GM12878 (cell line): ENCODE measurements at regions not wholly inside any gene's neighbourhood (a gene's known extent, or its start where the extent isn't known, plus 50 kb on each side); places are given as distances from the start of the nearest gene placed in this dataset.

Experiments
- ATAC-seq: fragments of 200-7000 bp; cut with Tn5 transposase; 3 replicates; pipeline ENCODE4 v1.9.1; 2020; ENCODE audit warnings: mild to moderate bottlenecking, moderate library complexity
- BruUV-seq: library from RNA; stranded (reverse); fragments of 400-500 nt; replicated peaks from 2 replicates; lab custom pipeline; 2021; lab: Mats Ljungman, UMichigan
- CTCF ChIA-PET: fragments of 300-600 bp; sonication (Branson Sonifier 250); formaldehyde crosslinking; extraction: SDS; loops from one replicate; lab custom pipeline; 2021; ENCODE audit warnings: inconsistent platforms; lab: Yijun Ruan, JAX
- POLR2A ChIA-PET: fragments of 350-600 bp; formaldehyde crosslinking; extraction: SDS; loops from one replicate; lab custom pipeline; 2021; ENCODE audit warnings: inconsistent platforms; lab: Charles Lee
- RAD21 ChIA-PET: fragments of 300-600 bp; sonication (Branson Sonifier 250); formaldehyde crosslinking; loops from one replicate; lab custom pipeline; 2023; ENCODE audit warnings: antibody characterized with exemption; ENCODE audit not compliant: unreplicated experiment; lab: Charles Lee
- SMC1A ChIA-PET: fragments of 300-600 bp; sonication (Branson Sonifier 250); formaldehyde crosslinking; loops from one replicate; lab custom pipeline; 2023; ENCODE audit not compliant: unreplicated experiment, uncharacterized antibody; lab: Charles Lee
- DNase-seq: peaks from one replicate; pipeline ENCODE4 v3.0.0-alpha.2; 2011; ENCODE audit warnings: low read depth, low spot score
- FAIRE-seq: peaks from 3 replicates; lab custom pipeline; 2011; peaks lifted over from hg19 to GRCh38; lab: Jason Lieb, UNC
- H2AFZ ChIP-seq: 2 replicates; pipeline ENCODE4 v1.6.0; 2011; ENCODE audit warnings: low read depth, low read length, control low read depth; ENCODE audit not compliant: control insufficient read depth
- H3K27ac ChIP-seq: 2 replicates; pipeline ENCODE4 v1.5.1; 2011; ENCODE audit warnings: control low read depth; ENCODE audit not compliant: control insufficient read depth, insufficient read depth
- H3K27me3 ChIP-seq, 2 experiments: replicated peaks in 1 of 2; 2 replicates each; pipeline versions ENCODE4 v1.6.0 to v1.6.1; 2011; ENCODE audit warnings: low read length in 1 of 2; ENCODE audit not compliant: control insufficient read depth in 2 of 2, insufficient read depth in 2 of 2
- H3K36me3 ChIP-seq, 2 experiments: 2 replicates each; pipeline ENCODE4 v1.5.1; 2011; ENCODE audit warnings: low read length in 1 of 2; ENCODE audit not compliant: control insufficient read depth in 2 of 2, insufficient read depth in 2 of 2
- H3K4me1 ChIP-seq: 2 replicates; pipeline ENCODE4 v1.6.1; 2011; ENCODE audit warnings: mild to moderate bottlenecking, low read length, moderate library complexity, mixed read lengths; ENCODE audit not compliant: control insufficient read depth, insufficient read depth
- H3K4me2 ChIP-seq: 2 replicates; pipeline ENCODE4 v1.6.0; 2011; ENCODE audit warnings: control low read depth; ENCODE audit not compliant: control insufficient read depth, insufficient read depth
- H3K4me3 ChIP-seq: fragments of 200-600 bp; sonication (generic); 2 replicates; pipeline ENCODE4 v1.5.1; 2016
- H3K79me2 ChIP-seq: 2 replicates; pipeline ENCODE4 v1.6.0; 2011; ENCODE audit warnings: low read length; ENCODE audit not compliant: control insufficient read depth, insufficient read depth
- H3K9ac ChIP-seq: 2 replicates; pipeline ENCODE4 v1.8.0; 2011; ENCODE audit warnings: low read length, control low read depth, mixed read lengths; ENCODE audit not compliant: control insufficient read depth, insufficient read depth
- H3K9me3 ChIP-seq: replicated peaks from 3 replicates; pipeline ENCODE4 v1.5.1; 2011; ENCODE audit warnings: mild to moderate bottlenecking, low read length; ENCODE audit not compliant: control insufficient read depth, insufficient read depth
- H4K20me1 ChIP-seq: 2 replicates; pipeline ENCODE4 v1.6.0; 2011; ENCODE audit not compliant: control insufficient read depth, insufficient read depth
- CBFB ChIP-seq: IDR thresholded peaks from 2 replicates; pipeline ENCODE4 v1.6.1; 2016; ENCODE audit warnings: antibody characterized with exemption, low read depth
- CHD2 ChIP-seq: IDR thresholded peaks from 2 replicates; pipeline ENCODE4 v1.6.1; 2011; ENCODE audit warnings: low read depth, low read length, improper control_type of control experiment, borderline replicate concordance
- GATAD2B ChIP-seq: fragments of 450-650 bp; conservative IDR thresholded peaks from 2 replicates; pipeline ENCODE4 v1.6.1; 2017; ENCODE audit warnings: low read depth, mild to moderate bottlenecking, moderate library complexity
- TCF7 ChIP-seq: IDR thresholded peaks from 2 replicates; pipeline ENCODE4 v1.6.1; 2014; ENCODE audit warnings: antibody characterized with exemption, borderline replicate concordance
- WGBS: methylation state at CpG from one replicate; pipeline ENCODE4 v1.1.6; 2016; ENCODE audit warnings: low lambda C conversion rate; ENCODE audit not compliant: insufficient replicate concordance, insufficient coverage; ENCODE audit errors: missing lambda C conversion rate; 5-methylcytosine and 5-hydroxymethylcytosine counted together
- in situ Hi-C: fragments of 300-500 bp; cut with MboI; formaldehyde crosslinking; loops from 9 replicates; pipeline ENCODE4 v1.14.3; 2018; ENCODE audit warnings: mixed read lengths
- intact Hi-C: fragments of 100-400 bp; cut with micrococcal nuclease; formaldehyde crosslinking; loops from one replicate; pipeline ENCODE4 v1.14.2; 2022; ENCODE audit not compliant: unreplicated experiment
- TF ChIP-seq, protein P1 (sequence below): fragments of 450-650 bp; IDR thresholded peaks from 2 replicates; pipeline ENCODE4 v1.6.1; 2016; ENCODE audit warnings: mild to moderate bottlenecking
- TF ChIP-seq, protein P2 (sequence below): fragments of 450-650 bp; IDR thresholded peaks from 2 replicates; pipeline ENCODE4 v1.6.1; 2017; ENCODE audit warnings: mild to moderate bottlenecking, low read depth, inconsistent platforms; ENCODE audit not compliant: poor library complexity, severe bottlenecking

DNA sequence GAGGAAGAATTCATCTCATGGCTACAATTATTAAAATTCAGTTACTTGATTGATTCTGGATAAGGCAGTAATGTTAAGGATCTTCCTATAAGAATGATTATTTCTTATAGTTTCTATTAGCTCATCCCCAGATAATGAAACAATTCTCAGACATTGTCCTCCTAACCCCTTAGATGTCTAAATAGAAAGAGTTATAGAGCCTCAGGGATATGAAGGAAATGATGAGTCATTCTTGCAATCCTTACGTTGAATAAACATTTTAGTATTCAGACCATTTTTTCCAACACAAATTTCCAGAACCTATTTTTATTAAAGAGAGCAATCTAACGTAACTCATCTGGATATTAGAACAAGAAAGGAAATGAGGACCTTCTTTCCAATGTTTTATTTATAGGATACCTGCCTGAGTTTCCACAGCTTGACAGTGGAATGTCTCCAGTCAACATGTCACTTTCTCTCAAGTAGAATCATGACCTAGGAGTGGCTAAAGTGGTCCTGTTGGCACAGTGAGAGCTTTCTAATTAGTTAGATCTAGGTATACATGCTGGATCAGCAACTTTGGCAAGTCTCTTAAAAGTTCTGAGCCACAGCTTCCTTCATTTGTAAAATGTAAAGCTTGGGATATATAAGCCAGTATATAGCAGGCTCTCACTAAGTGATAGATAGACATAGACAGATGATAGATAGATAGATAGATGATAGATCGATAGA is 88.0 kb upstream of the RAB27B start:
- RAD21 ChIA-PET: no interaction called here
- FAIRE-seq: no peak
- Histone ChIP-seq H3K79me2 (no peaks in the 10 kb centered on the region), H3K4me2 (no peak overlapping the region)
- TF ChIP-seq, protein P1, sequence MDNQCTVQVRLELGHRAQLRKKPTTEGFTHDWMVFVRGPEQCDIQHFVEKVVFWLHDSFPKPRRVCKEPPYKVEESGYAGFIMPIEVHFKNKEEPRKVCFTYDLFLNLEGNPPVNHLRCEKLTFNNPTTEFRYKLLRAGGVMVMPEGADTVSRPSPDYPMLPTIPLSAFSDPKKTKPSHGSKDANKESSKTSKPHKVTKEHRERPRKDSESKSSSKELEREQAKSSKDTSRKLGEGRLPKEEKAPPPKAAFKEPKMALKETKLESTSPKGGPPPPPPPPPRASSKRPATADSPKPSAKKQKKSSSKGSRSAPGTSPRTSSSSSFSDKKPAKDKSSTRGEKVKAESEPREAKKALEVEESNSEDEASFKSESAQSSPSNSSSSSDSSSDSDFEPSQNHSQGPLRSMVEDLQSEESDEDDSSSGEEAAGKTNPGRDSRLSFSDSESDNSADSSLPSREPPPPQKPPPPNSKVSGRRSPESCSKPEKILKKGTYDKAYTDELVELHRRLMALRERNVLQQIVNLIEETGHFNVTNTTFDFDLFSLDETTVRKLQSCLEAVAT: no peak
- TF ChIP-seq TCF7 (no peak), GATAD2B (no peak), CBFB (no peak), CHD2 (no peak)
- TF ChIP-seq, protein P2, sequence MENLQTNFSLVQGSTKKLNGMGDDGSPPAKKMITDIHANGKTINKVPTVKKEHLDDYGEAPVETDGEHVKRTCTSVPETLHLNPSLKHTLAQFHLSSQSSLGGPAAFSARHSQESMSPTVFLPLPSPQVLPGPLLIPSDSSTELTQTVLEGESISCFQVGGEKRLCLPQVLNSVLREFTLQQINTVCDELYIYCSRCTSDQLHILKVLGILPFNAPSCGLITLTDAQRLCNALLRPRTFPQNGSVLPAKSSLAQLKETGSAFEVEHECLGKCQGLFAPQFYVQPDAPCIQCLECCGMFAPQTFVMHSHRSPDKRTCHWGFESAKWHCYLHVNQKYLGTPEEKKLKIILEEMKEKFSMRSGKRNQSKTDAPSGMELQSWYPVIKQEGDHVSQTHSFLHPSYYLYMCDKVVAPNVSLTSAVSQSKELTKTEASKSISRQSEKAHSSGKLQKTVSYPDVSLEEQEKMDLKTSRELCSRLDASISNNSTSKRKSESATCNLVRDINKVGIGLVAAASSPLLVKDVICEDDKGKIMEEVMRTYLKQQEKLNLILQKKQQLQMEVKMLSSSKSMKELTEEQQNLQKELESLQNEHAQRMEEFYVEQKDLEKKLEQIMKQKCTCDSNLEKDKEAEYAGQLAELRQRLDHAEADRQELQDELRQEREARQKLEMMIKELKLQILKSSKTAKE: no peak
- TF ChIP-seq, all 136 proteins: peak for 0
- ChIA-PET SMC1A (no interaction called here), POLR2A (no interaction called here), CTCF (no interaction called here)
- 15% methylated on average over 3 of the region's 3 CpGs for WGBS
- Histone ChIP-seq H3K4me1 (no peaks in the 10 kb centered on the region), H3K4me3 (no peak overlapping the region), H4K20me1 (no peaks in the 10 kb centered on the region), H3K27me3 (no peaks in the 10 kb centered on the region; a peak in 2 of 4 replicates), H3K36me3 (no peaks in the 10 kb centered on the region), H2AFZ (no peak overlapping the region), H3K9ac (no peak overlapping the region), H3K9me3 (no peaks in the 10 kb centered on the region), H3K27ac (no peak overlapping the region)
- DNase-seq: no peak
- ATAC-seq: no peak
- in situ Hi-C loops: no loop called here
- intact Hi-C loops: no loop called here
- no TSS peak for BruUV-seq
